Muscle of back (tissue), 3 donors: ENCODE measurements at regions not wholly inside any gene's neighbourhood (a gene's known extent, or its start where the extent isn't known, plus 50 kb on each side); places are given as distances from the start of the nearest gene placed in this dataset.
"Not testable (repeated sequence)": the region's sequence is repeated elsewhere in the genome, so short reads cannot be mapped to it uniquely, and the experiment has no call there.

Experiments
- DNase-seq, 3 donors: peaks; one replicate each; pipeline versions ENCODE4 v3.0.0 to v3.0.0-alpha.2; 2013

- DNase-seq, result no peak
Observed at GRCh38 chr7:20520530-20520929, 94.9 kb upstream of the ABCB5 start.

GRCh38 chr7:20521243-20521642 is 94.2 kb upstream of the ABCB5 start:
- DNase-seq, result no peak

GRCh38 chr7:20529260-20529659 is 86.2 kb upstream of the ABCB5 start:
- no peak for DNase-seq

GRCh38 chr7:20532890-20533289 is 82.6 kb upstream of the ABCB5 start:
- DNase-seq, result peak in 2 of 3 donors; percentile 38 to 53

- peak in 1 of 3 donors; percentile 37 for DNase-seq
Observed at GRCh38 chr7:20534543-20534942, 80.9 kb upstream of the ABCB5 start.

GRCh38 chr7:20535541-20535940 is 79.9 kb upstream of the ABCB5 start:
- DNase-seq, result no peak

GRCh38 chr7:20539201-20539600 is 76.3 kb upstream of the ABCB5 start:
- no peak for DNase-seq

GRCh38 chr7:20541608-20542349 is 73.7 kb upstream of the ABCB5 start:
- DNase-seq, result no peak

- peak; percentile 59 to 85 (median 70) for DNase-seq
Observed at GRCh38 chr7:20542594-20542993, 72.9 kb upstream of the ABCB5 start.

GRCh38 chr7:20543500-20543899 is 72.0 kb upstream of the ABCB5 start:
- peak; percentile 15 to 81 (median 69) for DNase-seq

GRCh38 chr7:20545016-20545415 is 70.5 kb upstream of the ABCB5 start:
- no peak for DNase-seq

GRCh38 chr7:20546958-20547357 is 68.5 kb upstream of the ABCB5 start:
- not testable (repeated sequence) for DNase-seq

GRCh38 chr7:20554072-20554471 is 61.4 kb upstream of the ABCB5 start:
- no peak for DNase-seq

GRCh38 chr7:20556091-20556490 is 59.4 kb upstream of the ABCB5 start:
- no peak for DNase-seq

GRCh38 chr7:20557116-20557515 is 58.4 kb upstream of the ABCB5 start:
- no peak for DNase-seq

GRCh38 chr7:20558963-20559716 is 56.3 kb upstream of the ABCB5 start:
- no peak for DNase-seq

- DNase-seq, result no peak
Observed at GRCh38 chr7:20559883-20560282, 55.6 kb upstream of the ABCB5 start.

GRCh38 chr7:20560325-20561180 is 54.9 kb upstream of the ABCB5 start:
- DNase-seq, result no peak

- DNase-seq, result no peak
Observed at GRCh38 chr7:20561466-20561865, 54.0 kb upstream of the ABCB5 start.

- DNase-seq, result no peak
Observed at GRCh38 chr7:20561908-20562307, 53.6 kb upstream of the ABCB5 start.

- DNase-seq, result no peak
Observed at GRCh38 chr7:20562461-20562860, 53.0 kb upstream of the ABCB5 start.
